GM21717 (cell line): ENCODE measurements at regions not wholly inside any gene's neighbourhood (a gene's known extent, or its start where the extent isn't known, plus 50 kb on each side); places are given as distances from the start of the nearest gene placed in this dataset.

Experiments used
- ATAC-seq: cut with Tn5 transposase; IDR thresholded peaks from one replicate; pipeline ENCODE4 v1.9.1; 2021; ENCODE audit warnings: mild to moderate bottlenecking, moderate library complexity; ENCODE audit not compliant: unreplicated experiment

- ATAC-seq = no peak
Observed at GRCh38 chr11:131295986-131296385, 74.4 kb upstream of the NTM start.

GRCh38 chr11:131297441-131297840, 73.0 kb upstream of the NTM start:
- no peak for ATAC-seq

GRCh38 chr11:131299598-131300438, 70.6 kb upstream of the NTM start:
- ATAC-seq = no peak

GRCh38 chr11:131300439-131300717, 70.0 kb upstream of the NTM start:
- ATAC-seq = no peak

GRCh38 chr11:131301306-131301705, 69.1 kb upstream of the NTM start:
- no peak for ATAC-seq

- no peak for ATAC-seq
Observed at GRCh38 chr11:131302836-131303235, 67.6 kb upstream of the NTM start.

- no peak for ATAC-seq
Observed at GRCh38 chr11:131303611-131304119, 66.8 kb upstream of the NTM start.

- ATAC-seq = no peak
Observed at GRCh38 chr11:131305005-131305404, 65.4 kb upstream of the NTM start.

GRCh38 chr11:131307506-131307905, 62.9 kb upstream of the NTM start:
- no peak for ATAC-seq

- no peak for ATAC-seq
Observed at GRCh38 chr11:131309776-131310175, 60.6 kb upstream of the NTM start.

GRCh38 chr11:131311776-131312514, 58.5 kb upstream of the NTM start:
- ATAC-seq = no peak
